Thymus (tissue), 11 donors: ENCODE measurements at regions not wholly inside any gene's neighbourhood (a gene's known extent, or its start where the extent isn't known, plus 50 kb on each side); places are given as distances from the start of the nearest gene placed in this dataset.
"Not testable (repeated sequence)": the region's sequence is repeated elsewhere in the genome, so short reads cannot be mapped to it uniquely, and the experiment has no call there.

Experiments
- DNase-seq, 9 donors: peaks; one replicate each; pipeline ENCODE4 v3.0.0-alpha.2; 2013; ENCODE audit warnings: low spot score in 9 of 9, low read depth in 6 of 9, missing footprints in 1 of 9
- H3K27ac ChIP-seq, 2 donors: one replicate each; pipeline ENCODE4 v1.5.1; 2013; ENCODE audit warnings: control low read depth in 1 of 2, low read depth in 1 of 2, low read length in 1 of 2, mild to moderate bottlenecking in 1 of 2, moderate library complexity in 1 of 2
- H3K27me3 ChIP-seq, 2 donors: one replicate each; pipeline ENCODE4 v1.5.1; 2013; ENCODE audit warnings: low read length in 1 of 2; ENCODE audit not compliant: control insufficient read depth in 2 of 2, insufficient read depth in 1 of 2
- H3K36me3 ChIP-seq, 2 donors: one replicate each; pipeline ENCODE4 v1.5.1; 2013; ENCODE audit warnings: low read length in 1 of 2, mild to moderate bottlenecking in 1 of 2, moderate library complexity in 1 of 2; ENCODE audit not compliant: control insufficient read depth in 2 of 2, insufficient read depth in 2 of 2
- H3K4me1 ChIP-seq, 2 donors: one replicate each; pipeline ENCODE4 v1.5.1; 2013; ENCODE audit warnings: low read length in 2 of 2; ENCODE audit not compliant: control insufficient read depth in 2 of 2, insufficient read depth in 2 of 2
- H3K4me3 ChIP-seq, 2 donors: one replicate each; pipeline ENCODE4 v1.5.1; 2013; ENCODE audit warnings: low read length in 2 of 2, control low read depth in 1 of 2, mild to moderate bottlenecking in 1 of 2
- H3K9me3 ChIP-seq, 2 donors: one replicate each; pipeline ENCODE4 v1.5.1; 2013; ENCODE audit warnings: low read length in 1 of 2, mild to moderate bottlenecking in 1 of 2; ENCODE audit not compliant: control insufficient read depth in 2 of 2, insufficient read depth in 1 of 2
- WGBS: extraction: QIAGEN DNeasy Blood & Tissue Kit; methylation state at CpG from one replicate; pipeline ENCODE4 v1.1.7; 2013; 5-methylcytosine and 5-hydroxymethylcytosine counted together
- donor health status: healthy.

DNA sequence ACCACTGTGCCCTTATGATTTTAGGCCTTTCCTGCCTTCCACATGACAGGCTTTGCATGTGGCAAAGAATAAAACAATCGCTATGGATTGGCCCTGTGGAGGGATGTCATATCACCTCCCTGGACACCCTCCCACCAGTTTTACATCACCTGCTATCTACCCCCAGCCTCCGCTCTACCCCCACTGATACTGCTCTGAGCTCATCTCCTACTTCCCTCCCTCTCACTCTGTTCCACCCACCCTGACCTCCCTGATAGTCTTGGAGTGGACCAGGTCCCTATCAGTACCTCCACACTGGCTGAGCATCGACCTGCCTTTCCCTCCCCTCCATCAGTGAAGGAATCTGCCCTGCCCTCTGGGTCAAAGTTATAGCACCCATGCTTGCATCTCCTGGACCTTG lies 91.8 kb upstream of the FOXN3 start:
- Histone ChIP-seq H3K27ac (no peak overlapping the region), H3K9me3 (no peaks in the 10 kb centered on the region), H3K27me3 (no peaks in the 10 kb centered on the region), H3K4me3 (no peak overlapping the region), H3K36me3 (peaks cover 0 to 2% of the 10 kb centered on the region in 2 donors), H3K4me1 (peaks cover 12 to 24% of the 10 kb centered on the region in 2 donors)
- 97% methylated on average over 3 of the region's 3 CpGs for WGBS
- DNase-seq, result no peak

DNA sequence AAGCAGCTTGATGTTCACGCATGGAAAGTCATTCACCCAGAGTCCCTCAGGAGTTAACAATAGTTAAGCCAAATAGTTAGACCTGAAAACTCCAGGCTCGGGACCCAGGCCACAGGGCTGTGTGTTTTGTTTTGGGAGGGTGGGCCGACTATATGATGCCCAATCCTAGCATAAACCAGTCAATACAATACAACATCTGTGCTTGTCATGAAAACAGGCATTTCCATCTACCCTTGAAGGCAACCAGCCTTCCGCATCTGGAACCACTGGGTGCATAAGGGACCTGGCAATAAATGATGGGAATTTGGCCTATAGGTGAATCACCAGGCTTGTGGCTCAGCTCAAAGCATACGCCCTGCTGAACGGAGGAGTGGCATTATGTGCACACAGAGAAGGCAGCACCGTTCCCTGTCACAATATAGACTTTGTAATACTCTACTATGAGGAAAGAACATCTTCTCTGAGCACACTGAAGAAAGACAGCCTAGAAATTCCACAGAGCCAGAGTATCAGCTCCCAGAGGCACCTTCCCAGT lies 91.0 kb upstream of the FOXN3 start:
- Histone ChIP-seq H3K36me3 (peaks cover 0 to 2% of the 10 kb centered on the region in 2 donors), H3K27me3 (no peaks in the 10 kb centered on the region), H3K27ac (no peak overlapping the region), H3K4me1 (peaks cover 12 to 24% of the 10 kb centered on the region in 2 donors), H3K4me3 (no peak overlapping the region), H3K9me3 (no peaks in the 10 kb centered on the region)
- no peak for DNase-seq
- WGBS, result 90% methylated on average over 7 of the region's 7 CpGs

DNA sequence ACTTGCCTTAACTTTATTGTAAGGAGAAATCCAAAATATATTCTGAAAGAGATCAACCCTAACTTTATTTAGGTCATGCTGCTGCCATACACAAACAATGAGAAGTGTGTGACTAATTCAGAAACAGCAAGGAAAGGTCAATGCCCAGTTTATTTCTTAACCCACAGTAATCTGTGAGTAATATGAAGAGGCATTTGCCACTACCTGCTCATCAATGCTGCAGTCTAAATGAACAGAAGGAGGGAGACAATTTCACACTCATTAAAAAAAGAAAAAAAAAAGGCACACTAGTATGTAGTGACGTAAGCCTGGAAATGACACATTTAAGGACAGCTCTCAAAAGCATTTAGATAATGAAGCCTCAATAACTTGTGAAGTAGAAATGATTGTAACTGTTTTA lies 90.5 kb upstream of the FOXN3 start:
- no peaks in the 10 kb centered on the region for H3K9me3 ChIP-seq
- DNase-seq, result no peak
- H3K4me1 ChIP-seq, result peaks cover 12 to 24% of the 10 kb centered on the region in 2 donors
- H3K27ac ChIP-seq, result no peak overlapping the region
- no peak overlapping the region for H3K4me3 ChIP-seq
- WGBS, result 93% methylated on average over 1 of the region's 1 CpG
- H3K36me3 ChIP-seq, result peaks cover 0 to 2% of the 10 kb centered on the region in 2 donors
- H3K27me3 ChIP-seq, result no peaks in the 10 kb centered on the region

DNA sequence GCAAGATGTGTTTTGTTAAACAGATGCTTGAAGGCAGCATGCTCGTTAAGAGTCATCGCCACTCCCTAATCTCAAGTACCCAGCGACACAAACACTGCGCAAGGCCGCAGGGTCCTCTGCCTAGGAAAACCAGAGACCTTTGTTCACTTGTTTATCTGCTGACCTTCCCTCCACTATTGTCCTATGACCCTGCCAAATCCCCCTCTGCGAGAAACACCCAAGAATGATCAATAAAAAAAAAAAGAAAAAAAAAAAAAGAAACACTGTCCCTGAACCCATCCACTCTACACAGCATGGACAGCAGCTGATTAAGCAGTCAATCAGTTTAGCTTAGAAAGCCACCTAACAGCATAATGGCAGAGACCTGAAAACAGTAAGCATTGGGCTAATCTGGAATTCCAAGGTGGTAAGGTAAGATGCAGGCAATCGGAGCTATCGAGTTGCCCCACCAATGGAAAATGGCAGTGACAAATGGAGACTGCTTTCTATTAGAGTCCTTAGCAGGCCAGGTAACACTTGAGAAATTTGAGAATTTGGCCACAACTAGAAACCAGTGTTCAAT lies 89.9 kb upstream of the FOXN3 start:
- not testable (repeated sequence) for H3K36me3 ChIP-seq, DNase-seq, H3K4me3 ChIP-seq, H3K27me3 ChIP-seq, H3K9me3 ChIP-seq, H3K27ac ChIP-seq
- H3K4me1 ChIP-seq, result peaks cover 12 to 24% of the 10 kb centered on the region in 2 donors
- WGBS, result 97% methylated on average over 8 of the region's 8 CpGs

DNA sequence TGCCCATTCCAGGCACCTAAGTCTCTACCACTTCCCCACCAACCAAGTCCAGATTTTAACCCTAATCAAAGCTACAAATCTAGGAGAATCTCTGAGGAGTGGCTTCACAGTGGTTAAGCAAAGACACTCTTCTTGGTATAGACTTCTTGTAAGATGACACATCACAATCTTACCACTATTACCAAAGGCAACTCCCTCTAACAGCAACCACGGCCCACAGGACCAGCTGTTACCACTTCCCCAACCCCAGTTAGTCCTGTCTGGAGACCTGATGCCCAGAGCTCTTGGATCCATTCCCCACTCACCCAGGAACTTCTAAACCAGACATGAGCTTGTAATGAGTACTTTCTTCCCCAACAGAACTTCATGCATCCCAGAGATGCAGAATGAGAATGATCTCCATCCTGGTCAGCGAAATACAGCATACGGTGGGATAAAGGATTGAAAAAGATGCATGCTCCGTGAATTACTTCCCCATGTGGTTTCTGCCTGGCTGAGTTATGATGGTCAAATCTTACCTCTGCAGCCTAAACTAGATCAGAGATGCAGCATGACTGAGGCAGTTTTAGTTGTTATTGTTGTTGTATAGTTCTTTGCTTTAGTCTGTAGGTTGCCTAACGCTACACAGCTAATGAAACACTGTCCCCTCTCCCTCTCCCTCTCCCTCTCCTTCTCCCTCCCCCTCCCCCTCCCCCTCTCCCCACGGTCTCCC lies 87.7 kb upstream of the FOXN3 start:
- no peak overlapping the region for H3K4me3 ChIP-seq
- no peaks in the 10 kb centered on the region for H3K9me3 ChIP-seq
- no peak overlapping the region for H3K27ac ChIP-seq
- 56% methylated on average over 6 of the region's 6 CpGs for WGBS
- peaks cover 6% of the 10 kb centered on the region in 2 donors for H3K36me3 ChIP-seq
- peaks cover 3 to 7% of the 10 kb centered on the region in 2 donors for H3K4me1 ChIP-seq
- no peak for DNase-seq
- no peaks in the 10 kb centered on the region for H3K27me3 ChIP-seq

DNA sequence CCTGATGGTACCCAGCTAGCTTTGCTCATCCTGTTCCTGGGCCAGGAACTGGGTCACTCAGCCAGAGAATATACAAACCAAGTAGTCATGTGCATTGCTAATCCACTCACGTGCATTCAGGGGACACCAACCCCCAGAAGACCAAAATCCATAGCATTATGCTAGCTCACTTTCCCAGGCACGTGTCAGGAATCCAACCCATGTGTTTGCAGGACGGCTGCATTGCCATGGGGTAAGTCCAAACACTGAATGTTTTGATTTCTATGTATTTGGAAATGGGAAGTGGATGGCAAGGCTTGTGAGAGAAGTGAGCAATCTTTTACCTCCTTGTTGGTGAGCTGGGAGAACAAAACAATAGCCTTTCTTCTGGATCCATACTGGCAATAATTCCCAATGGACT lies 87.1 kb upstream of the FOXN3 start:
- H3K36me3 ChIP-seq, result peaks cover 4 to 6% of the 10 kb centered on the region in 2 donors
- no peak for DNase-seq
- H3K4me1 ChIP-seq, result peaks cover 3 to 6% of the 10 kb centered on the region in 2 donors
- no peak overlapping the region for H3K4me3 ChIP-seq
- WGBS, result 88% methylated on average over 3 of the region's 3 CpGs
- no peaks in the 10 kb centered on the region for H3K27me3 ChIP-seq
- H3K27ac ChIP-seq, result no peak overlapping the region
- H3K9me3 ChIP-seq, result no peaks in the 10 kb centered on the region

DNA sequence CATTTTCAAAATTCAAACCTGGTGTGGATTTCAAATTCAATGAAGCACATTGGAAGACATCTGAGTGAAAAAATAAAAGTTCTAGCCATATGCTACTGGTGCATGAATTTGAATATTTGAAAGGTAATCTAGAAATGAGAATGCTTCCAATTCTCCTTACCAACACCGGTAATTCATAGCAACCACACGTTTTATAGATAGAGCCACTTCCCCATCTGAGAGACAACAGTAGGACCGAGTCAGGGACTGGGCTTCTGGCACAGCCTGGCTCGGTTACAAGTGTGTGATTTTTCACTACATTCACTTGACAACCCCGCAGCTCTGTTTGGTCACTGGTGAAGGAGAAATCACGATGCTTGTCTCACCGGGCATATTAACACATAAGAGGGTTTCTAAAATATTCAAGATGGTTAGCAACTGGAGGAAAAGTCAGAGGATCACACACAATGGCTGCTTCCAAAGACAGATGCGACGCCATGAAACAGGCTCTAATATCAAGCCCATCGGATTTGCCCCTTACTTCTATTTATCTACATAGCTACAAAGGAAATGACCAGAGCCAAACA lies 86.5 kb upstream of the FOXN3 start:
- Histone ChIP-seq H3K27me3 (no peaks in the 10 kb centered on the region), H3K9me3 (no peaks in the 10 kb centered on the region), H3K4me1 (peaks cover 3 to 6% of the 10 kb centered on the region in 2 donors), H3K27ac (no peak overlapping the region), H3K4me3 (no peak overlapping the region), H3K36me3 (peaks cover 4 to 6% of the 10 kb centered on the region in 2 donors)
- 70% methylated on average over 10 of the region's 10 CpGs for whole genome bisulfite sequencing
- no peak for DNase-seq

DNA sequence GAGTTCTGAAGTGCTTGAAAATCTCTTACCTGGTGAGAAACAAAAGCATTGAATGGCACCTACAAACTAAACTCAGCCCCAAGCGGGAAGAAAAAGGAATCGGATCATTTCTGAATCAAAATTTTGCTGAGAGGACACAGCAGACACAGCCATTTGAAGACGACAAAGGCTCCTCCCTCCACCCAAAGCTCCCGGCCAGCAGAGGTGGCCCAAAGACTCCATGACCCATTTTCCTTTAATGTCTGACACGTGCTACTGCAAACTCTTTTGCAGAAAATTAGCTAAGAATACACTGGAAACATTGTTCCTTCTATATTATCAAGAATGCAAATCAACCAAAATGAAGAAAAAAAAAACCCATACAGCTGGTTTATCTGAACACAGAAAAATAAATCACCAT lies 85.9 kb upstream of the FOXN3 start:
- H3K27ac ChIP-seq, result no peak overlapping the region
- WGBS, result 85% methylated on average over 5 of the region's 5 CpGs
- no peak for DNase-seq
- no peaks in the 10 kb centered on the region for H3K9me3 ChIP-seq
- H3K4me1 ChIP-seq, result peaks cover 2 to 3% of the 10 kb centered on the region in 2 donors
- H3K36me3 ChIP-seq, result peaks cover 4 to 6% of the 10 kb centered on the region in 2 donors
- H3K27me3 ChIP-seq, result no peaks in the 10 kb centered on the region
- H3K4me3 ChIP-seq, result no peak overlapping the region

DNA sequence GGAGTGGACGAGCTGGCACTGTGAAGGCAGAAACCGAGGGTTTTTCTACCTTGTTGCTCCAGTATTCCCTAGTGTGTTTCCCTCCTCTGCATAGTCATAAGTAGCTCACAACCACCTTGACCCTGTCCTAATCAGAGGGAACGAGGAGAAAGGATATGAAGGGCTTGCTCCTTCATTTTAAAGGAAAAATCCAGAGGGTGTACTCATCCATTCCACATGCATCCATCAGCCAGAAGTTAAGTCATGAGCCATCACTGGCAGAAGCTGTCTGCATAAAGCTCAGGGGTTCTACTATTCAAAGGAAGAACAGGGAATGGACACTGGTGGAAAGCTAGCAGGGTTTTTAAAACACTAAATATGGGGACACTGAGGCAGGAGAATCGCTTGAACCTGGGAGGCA lies 84.3 kb upstream of the FOXN3 start:
- Histone ChIP-seq H3K27me3 (no peaks in the 10 kb centered on the region), H3K4me3 (no peak overlapping the region), H3K27ac (no peak overlapping the region), H3K4me1 (peaks cover 2 to 3% of the 10 kb centered on the region in 2 donors), H3K36me3 (peaks cover 4 to 6% of the 10 kb centered on the region in 2 donors), H3K9me3 (no peaks in the 10 kb centered on the region)
- 98% methylated on average over 4 of the region's 4 CpGs for WGBS
- DNase-seq, result no peak
